WI38 (cell line): ENCODE measurements at regions not wholly inside any gene's neighbourhood (a gene's known extent, or its start where the extent isn't known, plus 50 kb on each side); places are given as distances from the start of the nearest gene placed in this dataset.
A peak's percentile ranks its signal among the peaks of the same experiment; 100 is the strongest.

Source experiments
- H3K4me3 ChIP-seq: 2 replicates; pipeline ENCODE4 v1.5.1; 2011; ENCODE audit warnings: low read depth, mild to moderate bottlenecking, control low read depth, low read length
- CTCF ChIP-seq: IDR thresholded peaks from 2 replicates; pipeline ENCODE4 v1.5.1; 2012; ENCODE audit warnings: low read depth, mild to moderate bottlenecking, control low read depth, low read length

- TF ChIP-seq CTCF: no peak
- H3K4me3 ChIP-seq: no peak overlapping the region
Measured at GRCh38 chr11:32500001-32500400, 64.7 kb upstream of the WT1 start.

- H3K4me3 ChIP-seq: no peak overlapping the region
- no peak for TF ChIP-seq CTCF
Measured at GRCh38 chr11:32497951-32498350, 62.6 kb upstream of the WT1 start.

- TF ChIP-seq CTCF: no peak
- no peak overlapping the region for H3K4me3 ChIP-seq
Measured at GRCh38 chr11:32494629-32495028, 59.3 kb upstream of the WT1 start.

GRCh38 chr11:32489464-32489863, 54.1 kb upstream of the WT1 start:
- TF ChIP-seq CTCF: no peak
- no peak overlapping the region for H3K4me3 ChIP-seq

GRCh38 chr11:32487270-32487669, 51.9 kb upstream of the WT1 start:
- TF ChIP-seq CTCF: 0 out of 2 replicates have a peak, but pooled peaks have one; percentile 2
- H3K4me3 ChIP-seq: no peak overlapping the region

GRCh38 chr11:32485733-32486132, 50.4 kb upstream of the WT1 start:
- no peak overlapping the region for H3K4me3 ChIP-seq
- no peak for TF ChIP-seq CTCF
